ENCODE measurements at regions not wholly inside any gene's neighbourhood (a gene's known extent, or its start where the extent isn't known, plus 50 kb on each side); places are given as distances from the start of the nearest gene placed in this dataset.

DNA sequence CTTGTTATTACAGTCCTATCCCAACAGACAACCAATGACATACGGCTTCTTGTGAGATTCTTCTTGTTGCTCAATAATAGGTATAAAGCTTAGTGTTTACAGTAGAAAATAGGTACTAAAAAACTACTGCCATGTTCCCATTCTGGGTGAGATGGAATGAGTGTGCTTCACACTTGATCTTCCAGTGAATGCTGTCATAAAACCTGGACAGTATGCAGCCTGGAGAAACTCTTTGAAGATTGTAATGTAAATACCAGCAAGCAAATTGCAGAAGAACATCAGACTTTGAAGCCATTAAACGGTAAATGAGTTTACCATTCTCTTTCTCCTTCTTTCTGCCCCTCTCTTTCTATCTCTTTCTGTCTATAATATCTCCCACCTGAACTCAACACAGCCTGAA is 663.7 kb upstream of the COBL start:
- Histone ChIP-seq H3K27ac (ENCODE audit: low read depth, low read length) (no peak overlapping the region), H3K36me3 (ENCODE audit: insufficient read depth, low read length) (no peaks in the 10 kb centered on the region), H3K9me3 (ENCODE audit: control insufficient read depth in 1 of 2, low read length in 2 of 2) (peaks cover 0 to 4% of the 10 kb centered on the region in 2 donors), H3K4me1 (ENCODE audit: insufficient read depth, low read length) (no peaks in the 10 kb centered on the region), H3K27me3 (ENCODE audit: insufficient read depth, low read length) (no peaks in the 10 kb centered on the region), H3K4me3 (ENCODE audit: low read length in 2 of 2) (no peak overlapping the region)
- no peak overlapping the region for H3K4me3 Mint-ChIP-seq
- H3K9me3 Mint-ChIP-seq, result peaks cover 0 to 12% (median 6%) of the 10 kb centered on the region in 8 donors
- H3K36me3 Mint-ChIP-seq, result no peaks in the 10 kb centered on the region
- no peaks in the 10 kb centered on the region for H3K27me3 Mint-ChIP-seq
- no peaks in the 10 kb centered on the region for H3K4me1 Mint-ChIP-seq
- no peak overlapping the region for H3K27ac Mint-ChIP-seq
- CTCF ChIA-PET (ENCODE audit: partially characterized antibody), result no interaction called here
- intact Hi-C loops (cut with micrococcal nuclease), result no loop called here
- DNase-seq, result no peak
- POLR2A ChIA-PET (ENCODE audit: partially characterized antibody), result no interaction called here

DNA sequence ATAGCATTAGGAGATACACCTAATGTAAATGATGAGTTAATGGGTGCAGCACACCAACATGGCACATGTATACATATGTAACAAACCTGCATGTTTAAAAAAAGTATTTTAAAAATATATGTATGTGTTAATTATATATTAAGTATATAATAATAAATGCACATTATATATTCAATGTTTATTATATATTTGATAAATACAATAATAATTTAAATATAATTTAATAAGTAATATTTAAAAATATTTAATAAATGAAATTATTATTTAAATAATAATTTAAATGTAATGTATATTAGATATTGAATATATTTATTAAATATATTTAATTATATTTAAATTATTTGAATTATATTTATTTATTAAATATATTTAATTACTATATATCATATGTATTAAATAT is 661.3 kb upstream of the COBL start:
- no peak for DNase-seq
- no peaks in the 10 kb centered on the region for H3K36me3 Mint-ChIP-seq
- Histone ChIP-seq H3K27me3 (ENCODE audit: insufficient read depth, low read length) (no peaks in the 10 kb centered on the region), H3K27ac (ENCODE audit: low read depth, low read length) (no peak overlapping the region), H3K4me3 (ENCODE audit: low read length in 2 of 2) (no peak overlapping the region), H3K9me3 (ENCODE audit: control insufficient read depth in 1 of 2, low read length in 2 of 2) (peaks cover 0 to 4% of the 10 kb centered on the region in 2 donors), H3K4me1 (ENCODE audit: insufficient read depth, low read length) (no peaks in the 10 kb centered on the region), H3K36me3 (ENCODE audit: insufficient read depth, low read length) (no peaks in the 10 kb centered on the region)
- H3K27me3 Mint-ChIP-seq, result no peaks in the 10 kb centered on the region
- peaks cover 0 to 9% (median 4%) of the 10 kb centered on the region in 8 donors for H3K9me3 Mint-ChIP-seq
- no peaks in the 10 kb centered on the region for H3K4me1 Mint-ChIP-seq
- intact Hi-C loops (cut with micrococcal nuclease), result no loop called here
- ChIA-PET POLR2A (ENCODE audit: partially characterized antibody) (no interaction called here), CTCF (ENCODE audit: partially characterized antibody) (no interaction called here)
- no peak overlapping the region for H3K27ac Mint-ChIP-seq
- no peak overlapping the region for H3K4me3 Mint-ChIP-seq

DNA sequence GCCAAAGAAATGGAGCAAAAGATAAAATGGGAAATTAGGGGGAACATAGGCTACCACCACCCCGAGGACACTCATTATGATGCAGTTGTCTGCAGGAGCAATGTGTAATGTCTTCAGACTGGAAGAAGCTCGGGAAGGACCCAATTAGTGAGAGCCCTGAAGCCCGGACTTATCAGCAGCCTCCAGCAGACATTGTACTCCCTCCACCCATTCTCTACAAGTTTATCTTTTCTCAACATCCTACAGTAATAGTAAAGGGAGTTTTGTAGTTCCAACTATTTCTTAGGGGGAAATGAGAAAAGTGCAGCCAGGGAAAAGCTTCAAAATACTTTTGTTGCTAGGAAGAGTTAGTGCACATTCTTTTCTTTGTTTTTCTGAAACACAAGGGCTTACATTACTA is 657.3 kb upstream of the COBL start:
- Histone ChIP-seq H3K27ac (ENCODE audit: low read depth, low read length) (no peak overlapping the region), H3K4me1 (ENCODE audit: insufficient read depth, low read length) (no peaks in the 10 kb centered on the region), H3K27me3 (ENCODE audit: insufficient read depth, low read length) (no peaks in the 10 kb centered on the region), H3K9me3 (ENCODE audit: control insufficient read depth in 1 of 2, low read length in 2 of 2) (peaks cover 3 to 4% of the 10 kb centered on the region in 2 donors), H3K4me3 (ENCODE audit: low read length in 2 of 2) (no peak overlapping the region), H3K36me3 (ENCODE audit: insufficient read depth, low read length) (no peaks in the 10 kb centered on the region)
- no peaks in the 10 kb centered on the region for H3K36me3 Mint-ChIP-seq
- no peak overlapping the region for H3K27ac Mint-ChIP-seq
- intact Hi-C loops (cut with micrococcal nuclease), result no loop called here
- POLR2A ChIA-PET (ENCODE audit: partially characterized antibody), result no interaction called here
- no peaks in the 10 kb centered on the region for H3K4me1 Mint-ChIP-seq
- no peak overlapping the region for H3K4me3 Mint-ChIP-seq
- CTCF ChIA-PET (ENCODE audit: partially characterized antibody), result no interaction called here
- no peaks in the 10 kb centered on the region for H3K27me3 Mint-ChIP-seq
- H3K9me3 Mint-ChIP-seq, result peaks cover 0 to 14% (median 5%) of the 10 kb centered on the region in 8 donors
- DNase-seq, result no peak

DNA sequence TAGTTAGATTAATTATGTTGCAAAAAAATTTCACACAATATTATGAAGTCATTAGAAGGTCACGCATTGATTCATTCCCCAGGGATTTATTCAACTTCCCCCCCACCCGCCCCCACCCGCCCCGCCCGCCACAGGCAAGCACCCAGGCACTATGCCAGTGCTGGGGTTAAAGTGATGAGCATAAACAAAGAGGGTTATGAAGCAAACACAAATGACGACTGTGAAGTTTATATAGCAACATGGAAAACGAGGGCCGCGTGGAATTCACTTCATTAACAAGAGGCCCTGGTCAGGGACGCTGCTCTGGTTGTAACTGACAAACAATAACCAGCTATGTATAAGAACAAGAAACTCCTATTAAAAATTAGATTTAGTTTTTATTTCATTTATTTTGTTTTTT is 656.5 kb upstream of the COBL start:
- no peak for DNase-seq
- Mint-ChIP-seq H3K36me3 (no peaks in the 10 kb centered on the region), H3K4me3 (no peak overlapping the region), H3K27ac (no peak overlapping the region), H3K9me3 (peaks cover 0 to 9% (median 5%) of the 10 kb centered on the region in 8 donors), H3K4me1 (no peaks in the 10 kb centered on the region), H3K27me3 (no peaks in the 10 kb centered on the region)
- Histone ChIP-seq H3K4me1 (ENCODE audit: insufficient read depth, low read length) (no peaks in the 10 kb centered on the region), H3K27ac (ENCODE audit: low read depth, low read length) (no peak overlapping the region), H3K36me3 (ENCODE audit: insufficient read depth, low read length) (no peaks in the 10 kb centered on the region), H3K9me3 (ENCODE audit: control insufficient read depth in 1 of 2, low read length in 2 of 2) (peaks cover 3 to 4% of the 10 kb centered on the region in 2 donors), H3K4me3 (ENCODE audit: low read length in 2 of 2) (no peak overlapping the region), H3K27me3 (ENCODE audit: insufficient read depth, low read length) (no peaks in the 10 kb centered on the region)
- ChIA-PET POLR2A (ENCODE audit: partially characterized antibody) (no interaction called here), CTCF (ENCODE audit: partially characterized antibody) (no interaction called here)
- intact Hi-C loops (cut with micrococcal nuclease), result no loop called here

DNA sequence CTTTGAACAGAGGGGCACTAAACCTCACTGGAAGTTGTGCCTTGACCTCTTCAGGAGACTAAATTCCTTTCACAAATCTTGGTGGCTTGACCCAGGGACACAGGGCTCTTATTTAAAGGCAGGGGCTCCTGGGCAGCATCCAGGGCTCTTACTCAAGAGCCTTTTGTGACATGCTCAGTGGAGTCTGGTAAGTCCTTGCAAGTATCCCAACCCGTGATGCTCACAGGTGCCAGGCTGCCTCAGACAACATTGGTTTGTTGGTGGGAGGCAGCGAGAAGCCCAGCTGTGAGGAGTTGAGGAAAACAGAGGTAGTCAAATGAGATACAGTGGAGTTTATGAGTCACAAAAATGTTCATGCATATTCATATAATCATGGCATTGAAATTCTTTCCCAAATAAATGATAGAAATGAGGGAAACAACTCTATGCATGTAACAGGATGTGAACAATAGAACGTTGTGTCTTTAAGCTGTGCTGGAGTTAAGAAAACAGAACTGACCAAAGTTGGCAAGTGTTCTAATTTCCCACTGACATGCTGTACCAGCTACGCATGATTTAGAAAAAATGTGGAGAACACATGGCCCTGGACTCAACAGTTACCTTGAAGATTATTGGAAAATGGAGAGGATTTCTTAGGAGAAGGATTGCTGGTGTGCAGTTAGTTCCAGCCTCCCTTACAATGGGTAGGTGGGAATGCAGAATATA is 654.5 kb upstream of the COBL start:
- Histone ChIP-seq H3K9me3 (ENCODE audit: control insufficient read depth in 1 of 2, low read length in 2 of 2) (peaks cover 3% of the 10 kb centered on the region in 2 donors), H3K4me3 (ENCODE audit: low read length in 2 of 2) (no peak overlapping the region), H3K4me1 (ENCODE audit: insufficient read depth, low read length) (no peaks in the 10 kb centered on the region), H3K27me3 (ENCODE audit: insufficient read depth, low read length) (no peaks in the 10 kb centered on the region), H3K27ac (ENCODE audit: low read depth, low read length) (no peak overlapping the region), H3K36me3 (ENCODE audit: insufficient read depth, low read length) (no peaks in the 10 kb centered on the region)
- peaks cover 0 to 12% (median 7%) of the 10 kb centered on the region in 8 donors for H3K9me3 Mint-ChIP-seq
- H3K4me3 Mint-ChIP-seq, result no peak overlapping the region
- ChIA-PET CTCF (ENCODE audit: partially characterized antibody) (no interaction called here), POLR2A (ENCODE audit: partially characterized antibody) (no interaction called here)
- H3K27ac Mint-ChIP-seq, result no peak overlapping the region
- no peaks in the 10 kb centered on the region for H3K36me3 Mint-ChIP-seq
- no peaks in the 10 kb centered on the region for H3K27me3 Mint-ChIP-seq
- no peaks in the 10 kb centered on the region for H3K4me1 Mint-ChIP-seq
- no peak for DNase-seq
- intact Hi-C loops (cut with micrococcal nuclease), result no loop called here

DNA sequence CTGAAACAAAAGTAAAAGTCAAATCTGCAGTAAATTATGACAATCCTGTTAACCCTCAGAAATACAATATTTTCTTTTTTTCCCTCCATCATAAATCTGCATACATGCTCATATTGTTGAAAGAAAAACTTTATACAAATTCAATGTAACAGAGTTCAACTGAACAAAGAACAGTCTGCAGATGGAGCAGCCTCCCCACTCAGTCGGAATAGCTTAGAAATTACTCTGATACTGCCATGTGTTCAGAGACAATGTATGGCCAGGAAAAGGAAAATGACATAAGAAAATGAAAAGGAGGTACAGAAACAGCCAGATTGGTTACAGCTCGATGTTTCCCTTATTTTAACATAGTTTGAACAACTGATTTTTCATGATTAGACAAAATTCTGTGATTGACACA is 651.9 kb upstream of the COBL start:
- no peaks in the 10 kb centered on the region for H3K36me3 ChIP-seq (ENCODE audit: insufficient read depth, low read length)
- ChIA-PET POLR2A (ENCODE audit: partially characterized antibody) (no interaction called here), CTCF (ENCODE audit: partially characterized antibody) (no interaction called here)
- no peak for DNase-seq
- H3K27ac Mint-ChIP-seq, result no peak overlapping the region
- no peaks in the 10 kb centered on the region for H3K4me1 ChIP-seq (ENCODE audit: insufficient read depth, low read length)
- H3K9me3 Mint-ChIP-seq, result peaks cover 0 to 13% (median 7%) of the 10 kb centered on the region in 8 donors
- H3K27me3 ChIP-seq (ENCODE audit: insufficient read depth, low read length), result no peaks in the 10 kb centered on the region
- no peak overlapping the region for H3K4me3 ChIP-seq (ENCODE audit: low read length in 2 of 2)
- H3K27me3 Mint-ChIP-seq, result no peaks in the 10 kb centered on the region
- no peaks in the 10 kb centered on the region for H3K4me1 Mint-ChIP-seq
- no peak overlapping the region for H3K27ac ChIP-seq (ENCODE audit: low read depth, low read length)
- no peaks in the 10 kb centered on the region for H3K36me3 Mint-ChIP-seq
- intact Hi-C loops (cut with micrococcal nuclease), result no loop called here
- peaks cover 0 to 3% of the 10 kb centered on the region in 2 donors for H3K9me3 ChIP-seq (ENCODE audit: control insufficient read depth in 1 of 2, low read length in 2 of 2)
- H3K4me3 Mint-ChIP-seq, result no peak overlapping the region

DNA sequence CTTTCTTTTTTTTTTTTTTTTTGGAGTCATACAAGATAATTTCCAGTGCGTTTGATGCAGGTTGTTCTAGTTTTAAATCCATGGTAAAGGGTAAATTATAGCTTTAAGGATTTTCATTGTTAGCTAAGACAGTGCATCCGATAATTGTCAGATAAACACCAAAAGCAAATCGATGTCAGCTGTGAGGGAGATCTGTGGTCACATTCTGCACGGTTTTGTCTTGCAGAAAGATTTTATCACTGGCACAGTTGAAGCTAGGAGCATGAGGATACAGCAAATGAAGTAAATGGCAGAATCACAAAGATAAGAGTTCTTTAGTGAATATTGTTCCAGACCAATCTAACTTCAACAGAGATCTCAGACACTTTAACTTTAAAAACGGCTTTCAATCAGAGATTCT is 648.8 kb upstream of the COBL start:
- no peaks in the 10 kb centered on the region for H3K36me3 ChIP-seq (ENCODE audit: insufficient read depth, low read length)
- DNase-seq, result no peak
- ChIA-PET CTCF (ENCODE audit: partially characterized antibody) (interaction anchor here (0.7 kb wide), 1 partner anchor 520 kb away, joined by 3 read pairs; no protein-coding TSS in a partner anchor), POLR2A (ENCODE audit: partially characterized antibody) (no interaction called here)
- Mint-ChIP-seq H3K36me3 (no peaks in the 10 kb centered on the region), H3K4me3 (no peak overlapping the region), H3K27ac (no peak overlapping the region), H3K27me3 (no peaks in the 10 kb centered on the region), H3K4me1 (no peaks in the 10 kb centered on the region), H3K9me3 (peaks cover 0 to 17% (median 6%) of the 10 kb centered on the region in 8 donors)
- no peak overlapping the region for H3K4me3 ChIP-seq (ENCODE audit: low read length in 2 of 2)
- H3K27me3 ChIP-seq (ENCODE audit: insufficient read depth, low read length), result no peaks in the 10 kb centered on the region
- intact Hi-C loops (cut with micrococcal nuclease), result no loop called here
- no peaks in the 10 kb centered on the region for H3K4me1 ChIP-seq (ENCODE audit: insufficient read depth, low read length)
- no peak overlapping the region for H3K27ac ChIP-seq (ENCODE audit: low read depth, low read length)
- H3K9me3 ChIP-seq (ENCODE audit: control insufficient read depth in 1 of 2, low read length in 2 of 2), result no peaks in the 10 kb centered on the region

DNA sequence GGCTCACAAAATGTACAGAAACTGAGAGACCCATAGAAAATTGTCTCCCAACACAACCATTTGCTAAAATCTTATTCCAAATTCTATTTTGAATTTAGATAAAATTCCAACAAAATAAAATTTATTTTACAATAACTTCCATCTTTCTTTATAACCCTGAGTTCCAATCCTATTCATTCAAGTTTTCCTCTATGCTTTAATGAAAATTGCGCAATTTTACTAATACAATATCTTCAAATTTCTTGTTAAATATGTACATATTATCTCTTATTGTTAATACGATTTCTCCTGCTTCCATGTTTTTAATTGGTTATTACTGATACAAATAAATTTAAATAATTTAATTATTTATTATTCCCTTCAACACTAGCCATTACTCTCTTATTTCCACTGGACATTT is 645.2 kb upstream of the COBL start:
- no peaks in the 10 kb centered on the region for H3K36me3 ChIP-seq (ENCODE audit: insufficient read depth, low read length)
- H3K4me3 ChIP-seq (ENCODE audit: low read length in 2 of 2), result no peak overlapping the region
- no peaks in the 10 kb centered on the region for H3K4me1 ChIP-seq (ENCODE audit: insufficient read depth, low read length)
- H3K27me3 ChIP-seq (ENCODE audit: insufficient read depth, low read length), result no peaks in the 10 kb centered on the region
- H3K4me3 Mint-ChIP-seq, result no peak overlapping the region
- no peak overlapping the region for H3K27ac ChIP-seq (ENCODE audit: low read depth, low read length)
- H3K9me3 Mint-ChIP-seq, result peaks cover 0 to 15% (median 6%) of the 10 kb centered on the region in 8 donors
- no peak for DNase-seq
- ChIA-PET CTCF (ENCODE audit: partially characterized antibody) (no interaction called here), POLR2A (ENCODE audit: partially characterized antibody) (no interaction called here)
- H3K27me3 Mint-ChIP-seq, result no peaks in the 10 kb centered on the region
- H3K9me3 ChIP-seq (ENCODE audit: control insufficient read depth in 1 of 2, low read length in 2 of 2), result no peaks in the 10 kb centered on the region
- no peaks in the 10 kb centered on the region for H3K36me3 Mint-ChIP-seq
- H3K4me1 Mint-ChIP-seq, result no peaks in the 10 kb centered on the region
- H3K27ac Mint-ChIP-seq, result no peak overlapping the region
- intact Hi-C loops (cut with micrococcal nuclease), result no loop called here

Measured in CD4-positive, alpha-beta memory T cell (primary cell).